ENCODE measurements at regions not wholly inside any gene's neighbourhood (a gene's known extent, or its start where the extent isn't known, plus 50 kb on each side); places are given as distances from the start of the nearest gene placed in this dataset.

DNA sequence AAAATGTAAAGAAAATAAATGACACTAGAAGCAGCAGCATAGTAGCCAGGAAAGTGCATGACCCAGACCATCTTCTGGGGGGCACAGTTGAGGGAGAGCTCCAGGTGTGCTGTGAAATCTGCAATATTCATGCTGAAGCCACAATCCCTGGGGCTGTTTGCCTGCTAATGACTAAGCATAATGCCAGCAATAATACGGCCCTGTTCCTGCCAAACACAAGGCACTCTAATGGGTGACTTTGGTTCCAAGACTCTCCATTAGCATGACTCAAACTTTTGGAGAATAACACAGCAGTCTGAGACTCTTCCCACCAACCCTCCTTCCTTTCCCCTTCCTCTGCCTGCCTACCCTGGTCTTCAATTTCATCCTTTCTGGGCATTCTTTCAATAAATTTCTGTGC is 77.9 kb upstream of the DOCK10 start (continued):
- no peak for TF ChIP-seq ZNF324 (CRISPR knock-in tag; IDR thresholded peaks at IDR 0.05)
- TF ChIP-seq MBD2 (IDR thresholded peaks at IDR 0.05; ENCODE audit: borderline replicate concordance, low read depth), result no peak
- no peak for TF ChIP-seq ZNF717 (CRISPR knock-in tag; IDR thresholded peaks at IDR 0.05)
- TF ChIP-seq ZNF764 (CRISPR knock-in tag; IDR thresholded peaks at IDR 0.05; ENCODE audit: low read depth), result no peak
- TF ChIP-seq HCFC1 (IDR thresholded peaks at IDR 0.05; ENCODE audit: low read depth, low read length), result no peak

DNA sequence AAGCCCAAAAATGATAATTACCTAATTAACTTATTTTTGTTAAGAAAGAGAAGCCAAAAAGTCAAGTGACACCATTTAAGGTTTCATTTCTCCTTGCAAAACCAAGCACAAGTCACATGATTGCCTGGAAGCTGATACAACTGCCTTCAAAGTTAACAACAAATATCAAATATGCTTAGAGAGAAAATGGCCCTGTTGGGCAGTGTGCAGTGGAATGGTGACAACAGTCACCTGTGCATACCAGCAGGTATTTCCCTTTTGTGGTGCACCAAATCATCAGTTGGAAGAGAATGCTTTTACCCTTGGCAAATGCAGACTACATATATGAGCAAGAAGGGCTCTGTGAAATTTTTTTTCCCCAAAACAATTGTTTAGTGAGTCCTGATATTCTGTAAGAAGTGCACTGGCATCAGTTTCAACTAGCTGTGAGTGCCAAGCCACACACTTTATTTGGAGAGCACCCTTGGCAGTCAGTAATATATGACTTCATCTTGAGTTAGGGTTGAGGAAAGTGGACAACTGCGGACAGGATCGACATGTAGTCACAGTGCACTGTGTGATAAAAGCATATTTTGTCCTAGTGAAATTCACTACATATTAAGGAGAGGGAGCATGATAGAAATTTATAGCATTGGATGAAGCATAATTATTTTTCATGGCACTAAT is 74.9 kb upstream of the DOCK10 start:
- Histone ChIP-seq H2AFZ (ENCODE audit: low read depth, low read length) (no peak overlapping the region), H4K20me1 (replicated peaks; ENCODE audit: control insufficient read depth, insufficient read depth, low read length) (no peaks in the 10 kb centered on the region), H3K4me1 (replicated peaks in 1 of 2; ENCODE audit: control insufficient read depth in 2 of 2, insufficient read depth in 2 of 2, low read length in 2 of 2) (no peaks in the 10 kb centered on the region), H3K4me2 (ENCODE audit: insufficient read depth, low read length) (no peak overlapping the region), H3K9ac (ENCODE audit: insufficient read depth in 1 of 2, low read depth in 2 of 2, low read length in 2 of 2) (no peak overlapping the region), H3K9me1 (ENCODE audit: control insufficient read depth, insufficient read depth, low read length) (no peaks in the 10 kb centered on the region), H3K36me3 (ENCODE audit: control insufficient read depth, insufficient read depth, low read length) (no peaks in the 10 kb centered on the region), H3K9me3 (replicated peaks; ENCODE audit: control insufficient read depth, insufficient read depth, low read depth, low read length) (no peaks in the 10 kb centered on the region), H3K4me3 (no peak overlapping the region), H3K27ac (ENCODE audit: extremely low read depth, low read depth, low read length) (no peak overlapping the region), H3K79me2 (ENCODE audit: control insufficient read depth, insufficient read depth, low read length) (no peaks in the 10 kb centered on the region), H3K27me3 (ENCODE audit: control insufficient read depth in 2 of 2, insufficient read depth in 2 of 2, low read length in 2 of 2) (no peaks in the 10 kb centered on the region)
- DNase-seq (ENCODE audit: extremely low read depth in 1 of 4, low spot score in 3 of 4) (no peak), ATAC-seq (no peak), FAIRE-seq (no peak)
- 0% methylated on average over 2 of the region's 2 CpGs for WGBS (ENCODE audit: insufficient coverage, low coverage, missing lambda C conversion rate)
- in situ Hi-C loops (cut with MboI) (no loop called here), intact Hi-C loops (cut with micrococcal nuclease) (no loop called here)
- no TSS peak for BruUV-seq (replicated peaks)
- CTCF ChIA-PET (ENCODE audit: low intra/inter-chr PET ratio), result no interaction called here
- TF ChIP-seq MTA1 (IDR thresholded peaks at IDR 0.05; ENCODE audit: borderline replicate concordance) (no peak), E2F3 (CRISPR knock-in tag; IDR thresholded peaks at IDR 0.05) (no peak), SMARCA4 (IDR thresholded peaks at IDR 0.05) (no peak)
- TF ChIP-seq, protein P1, sequence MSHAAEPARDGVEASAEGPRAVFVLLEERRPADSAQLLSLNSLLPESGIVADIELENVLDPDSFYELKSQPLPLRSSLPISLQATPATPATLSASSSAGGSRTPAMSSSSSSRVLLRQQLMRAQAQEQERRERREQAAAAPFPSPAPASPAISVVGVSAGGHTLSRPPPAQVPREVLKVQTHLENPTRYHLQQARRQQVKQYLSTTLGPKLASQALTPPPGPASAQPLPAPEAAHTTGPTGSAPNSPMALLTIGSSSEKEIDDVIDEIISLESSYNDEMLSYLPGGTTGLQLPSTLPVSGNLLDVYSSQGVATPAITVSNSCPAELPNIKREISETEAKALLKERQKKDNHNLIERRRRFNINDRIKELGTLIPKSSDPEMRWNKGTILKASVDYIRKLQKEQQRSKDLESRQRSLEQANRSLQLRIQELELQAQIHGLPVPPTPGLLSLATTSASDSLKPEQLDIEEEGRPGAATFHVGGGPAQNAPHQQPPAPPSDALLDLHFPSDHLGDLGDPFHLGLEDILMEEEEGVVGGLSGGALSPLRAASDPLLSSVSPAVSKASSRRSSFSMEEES (CRISPR knock-in tag; IDR thresholded peaks at IDR 0.05), result peak; percentile 5; the same call in 1 of the 2 replicates
- TF ChIP-seq, protein P2, sequence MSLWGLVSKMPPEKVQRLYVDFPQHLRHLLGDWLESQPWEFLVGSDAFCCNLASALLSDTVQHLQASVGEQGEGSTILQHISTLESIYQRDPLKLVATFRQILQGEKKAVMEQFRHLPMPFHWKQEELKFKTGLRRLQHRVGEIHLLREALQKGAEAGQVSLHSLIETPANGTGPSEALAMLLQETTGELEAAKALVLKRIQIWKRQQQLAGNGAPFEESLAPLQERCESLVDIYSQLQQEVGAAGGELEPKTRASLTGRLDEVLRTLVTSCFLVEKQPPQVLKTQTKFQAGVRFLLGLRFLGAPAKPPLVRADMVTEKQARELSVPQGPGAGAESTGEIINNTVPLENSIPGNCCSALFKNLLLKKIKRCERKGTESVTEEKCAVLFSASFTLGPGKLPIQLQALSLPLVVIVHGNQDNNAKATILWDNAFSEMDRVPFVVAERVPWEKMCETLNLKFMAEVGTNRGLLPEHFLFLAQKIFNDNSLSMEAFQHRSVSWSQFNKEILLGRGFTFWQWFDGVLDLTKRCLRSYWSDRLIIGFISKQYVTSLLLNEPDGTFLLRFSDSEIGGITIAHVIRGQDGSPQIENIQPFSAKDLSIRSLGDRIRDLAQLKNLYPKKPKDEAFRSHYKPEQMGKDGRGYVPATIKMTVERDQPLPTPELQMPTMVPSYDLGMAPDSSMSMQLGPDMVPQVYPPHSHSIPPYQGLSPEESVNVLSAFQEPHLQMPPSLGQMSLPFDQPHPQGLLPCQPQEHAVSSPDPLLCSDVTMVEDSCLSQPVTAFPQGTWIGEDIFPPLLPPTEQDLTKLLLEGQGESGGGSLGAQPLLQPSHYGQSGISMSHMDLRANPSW (CRISPR knock-in tag; IDR thresholded peaks at IDR 0.05), result no peak
- POLR2A ChIA-PET, result no interaction called here
